Osteoblast (primary cell): ENCODE measurements at regions not wholly inside any gene's neighbourhood (a gene's known extent, or its start where the extent isn't known, plus 50 kb on each side); places are given as distances from the start of the nearest gene placed in this dataset.

Experiments
- DNase-seq: peaks from one replicate; pipeline ENCODE4 v3.0.0; 2011; ENCODE audit warnings: low spot score, mixed read lengths; ENCODE audit not compliant: insufficient read length; ENCODE audit errors: missing footprints
- H2AFZ ChIP-seq: 2 replicates; pipeline ENCODE4 v1.6.0; 2011; ENCODE audit warnings: mild to moderate bottlenecking, low read length
- H3K27ac ChIP-seq: 2 replicates; pipeline ENCODE4 v1.5.1; 2011; ENCODE audit warnings: mild to moderate bottlenecking, low read depth, low read length, moderate library complexity
- H3K27me3 ChIP-seq: 2 replicates; pipeline ENCODE4 v1.6.0; 2012; ENCODE audit warnings: mild to moderate bottlenecking, control low read depth, inconsistent platforms, low read length, moderate library complexity; ENCODE audit not compliant: insufficient read depth
- H3K36me3 ChIP-seq: 2 replicates; pipeline ENCODE4 v1.5.1; 2011; ENCODE audit warnings: mild to moderate bottlenecking, low read length, control low read depth, moderate library complexity; ENCODE audit not compliant: insufficient read depth
- H3K4me1 ChIP-seq: 2 replicates; pipeline ENCODE4 v1.5.1; 2011; ENCODE audit warnings: mild to moderate bottlenecking, low read length, control low read depth, moderate library complexity; ENCODE audit not compliant: insufficient read depth
- H3K4me2 ChIP-seq: 2 replicates; pipeline ENCODE4 v1.6.0; 2011; ENCODE audit warnings: mild to moderate bottlenecking, low read length; ENCODE audit not compliant: insufficient read depth
- H3K4me3 ChIP-seq: fragments of 200-600 bp; sonication (generic); 3 replicates; pipeline ENCODE4 v1.5.1; 2012; ENCODE audit warnings: mild to moderate bottlenecking, low read length, inconsistent platforms; ENCODE audit not compliant: insufficient read depth
- H3K79me2 ChIP-seq: 2 replicates; pipeline ENCODE4 v1.6.0; 2012; ENCODE audit warnings: mild to moderate bottlenecking, low read length, control low read depth, inconsistent platforms; ENCODE audit not compliant: insufficient read depth
- H3K9me3 ChIP-seq: 2 replicates; pipeline ENCODE4 v1.5.1; 2011; ENCODE audit warnings: low read depth, low read length, control low read depth
- H4K20me1 ChIP-seq: 2 replicates; pipeline ENCODE4 v1.6.0; 2012; ENCODE audit warnings: mild to moderate bottlenecking, low read length, control low read depth; ENCODE audit not compliant: insufficient read depth
- TF ChIP-seq, protein P1 (sequence below): IDR thresholded peaks from 2 replicates; pipeline ENCODE4 v1.5.1; 2011; ENCODE audit warnings: mild to moderate bottlenecking, low read depth, low read length, moderate library complexity; ENCODE audit errors: extremely low read depth

DNA sequence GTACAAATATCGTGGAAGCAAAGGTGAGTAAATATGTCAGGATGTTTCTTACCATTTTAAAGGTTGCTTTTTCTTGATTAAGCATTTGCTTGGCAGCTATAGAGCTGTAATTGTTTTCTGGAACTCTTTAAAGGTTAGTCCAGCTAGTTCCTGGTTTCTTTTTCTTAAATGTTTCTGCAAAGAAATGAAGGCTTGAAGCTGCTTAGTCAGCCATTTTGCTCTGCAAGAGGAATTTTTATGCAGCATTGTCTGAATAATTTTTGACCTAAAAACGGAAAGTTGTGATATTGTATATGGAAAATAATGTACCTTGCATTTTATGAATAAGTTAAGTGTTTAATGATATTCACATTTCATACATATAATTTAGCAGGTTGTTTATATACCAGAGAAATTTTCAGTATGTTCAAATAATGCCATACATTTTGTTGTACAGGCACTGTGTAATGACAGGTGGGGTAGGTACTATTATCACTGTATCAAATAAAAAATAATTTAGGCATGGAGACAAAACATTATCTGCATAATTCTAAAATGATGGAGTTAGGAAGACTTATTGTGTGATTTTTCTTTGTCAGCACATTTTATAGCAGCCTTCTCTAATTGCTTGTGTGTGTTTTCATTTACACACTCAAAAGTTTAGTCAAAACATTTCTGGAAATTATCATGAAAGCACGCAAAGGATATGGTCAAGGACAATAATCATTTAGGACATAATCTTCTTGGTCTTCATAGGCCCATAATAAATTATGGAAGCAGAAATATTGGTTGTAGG, 624.4 kb downstream of the NCAM2 start:
- H3K4me3 ChIP-seq, result no peak overlapping the region
- H2AFZ ChIP-seq, result no peak overlapping the region
- no peak for DNase-seq
- no peak overlapping the region for H3K27ac ChIP-seq
- H3K9me3 ChIP-seq, result no peaks in the 10 kb centered on the region
- no peaks in the 10 kb centered on the region for H3K79me2 ChIP-seq
- no peaks in the 10 kb centered on the region for H4K20me1 ChIP-seq
- H3K36me3 ChIP-seq, result no peaks in the 10 kb centered on the region
- H3K4me1 ChIP-seq, result no peaks in the 10 kb centered on the region
- no peak overlapping the region for H3K4me2 ChIP-seq
- TF ChIP-seq, protein P1, sequence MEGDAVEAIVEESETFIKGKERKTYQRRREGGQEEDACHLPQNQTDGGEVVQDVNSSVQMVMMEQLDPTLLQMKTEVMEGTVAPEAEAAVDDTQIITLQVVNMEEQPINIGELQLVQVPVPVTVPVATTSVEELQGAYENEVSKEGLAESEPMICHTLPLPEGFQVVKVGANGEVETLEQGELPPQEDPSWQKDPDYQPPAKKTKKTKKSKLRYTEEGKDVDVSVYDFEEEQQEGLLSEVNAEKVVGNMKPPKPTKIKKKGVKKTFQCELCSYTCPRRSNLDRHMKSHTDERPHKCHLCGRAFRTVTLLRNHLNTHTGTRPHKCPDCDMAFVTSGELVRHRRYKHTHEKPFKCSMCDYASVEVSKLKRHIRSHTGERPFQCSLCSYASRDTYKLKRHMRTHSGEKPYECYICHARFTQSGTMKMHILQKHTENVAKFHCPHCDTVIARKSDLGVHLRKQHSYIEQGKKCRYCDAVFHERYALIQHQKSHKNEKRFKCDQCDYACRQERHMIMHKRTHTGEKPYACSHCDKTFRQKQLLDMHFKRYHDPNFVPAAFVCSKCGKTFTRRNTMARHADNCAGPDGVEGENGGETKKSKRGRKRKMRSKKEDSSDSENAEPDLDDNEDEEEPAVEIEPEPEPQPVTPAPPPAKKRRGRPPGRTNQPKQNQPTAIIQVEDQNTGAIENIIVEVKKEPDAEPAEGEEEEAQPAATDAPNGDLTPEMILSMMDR, result no peak
- H3K27me3 ChIP-seq, result no peaks in the 10 kb centered on the region

DNA sequence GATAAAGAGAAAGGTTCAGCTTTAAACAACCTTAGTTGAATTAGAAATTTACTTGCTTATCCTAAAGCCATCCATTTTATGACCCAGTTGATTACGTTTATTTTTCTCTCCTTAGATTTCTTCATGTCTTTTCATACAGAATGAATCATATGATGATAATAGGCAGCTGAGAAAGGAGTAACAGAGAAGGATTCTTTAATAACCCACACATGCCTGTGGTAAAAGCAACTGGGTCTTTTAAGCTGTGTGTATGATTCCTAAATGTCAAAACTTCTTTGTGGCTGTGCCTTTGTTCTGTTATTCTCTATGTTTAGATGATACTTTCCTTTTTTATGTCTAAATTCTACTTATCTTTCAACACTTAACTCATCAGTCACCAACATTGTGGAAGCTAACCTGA, 626.5 kb downstream of the NCAM2 start:
- H3K9me3 ChIP-seq, result no peaks in the 10 kb centered on the region
- DNase-seq, result no peak
- no peak overlapping the region for H3K27ac ChIP-seq
- H3K4me3 ChIP-seq, result no peak overlapping the region
- no peak overlapping the region for H3K4me2 ChIP-seq
- no peaks in the 10 kb centered on the region for H3K27me3 ChIP-seq
- no peak overlapping the region for H2AFZ ChIP-seq
- no peaks in the 10 kb centered on the region for H3K79me2 ChIP-seq
- no peaks in the 10 kb centered on the region for H3K36me3 ChIP-seq
- no peaks in the 10 kb centered on the region for H3K4me1 ChIP-seq
- TF ChIP-seq, protein P1, result no peak
- H4K20me1 ChIP-seq, result no peaks in the 10 kb centered on the region

DNA sequence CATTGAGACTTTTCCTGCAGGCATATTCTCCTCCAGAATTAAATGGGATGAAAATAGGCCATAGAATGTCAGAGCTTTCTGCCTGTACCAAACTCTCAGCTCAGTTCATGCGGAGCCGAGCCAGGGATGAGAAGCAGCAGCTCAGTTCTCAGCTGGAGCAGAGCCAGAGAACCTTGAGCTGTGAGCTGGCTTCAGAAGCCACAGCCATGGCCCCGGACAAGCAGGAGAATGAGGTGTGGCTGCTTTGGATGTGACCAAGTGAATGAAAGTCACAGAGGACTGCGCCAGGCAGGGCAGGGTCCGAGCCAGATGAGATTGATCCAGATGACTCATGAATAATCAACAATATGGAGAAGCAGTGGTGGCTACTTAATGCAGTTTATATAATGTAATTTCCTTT, 633.8 kb downstream of the NCAM2 start:
- H3K9me3 ChIP-seq, result no peaks in the 10 kb centered on the region
- no peak for DNase-seq
- no peaks in the 10 kb centered on the region for H3K79me2 ChIP-seq
- no peaks in the 10 kb centered on the region for H4K20me1 ChIP-seq
- H3K4me3 ChIP-seq, result no peak overlapping the region
- H3K4me2 ChIP-seq, result no peak overlapping the region
- TF ChIP-seq, protein P1, result no peak
- no peak overlapping the region for H3K27ac ChIP-seq
- H3K27me3 ChIP-seq, result no peaks in the 10 kb centered on the region
- no peaks in the 10 kb centered on the region for H3K4me1 ChIP-seq
- no peaks in the 10 kb centered on the region for H3K36me3 ChIP-seq
- no peak overlapping the region for H2AFZ ChIP-seq

DNA sequence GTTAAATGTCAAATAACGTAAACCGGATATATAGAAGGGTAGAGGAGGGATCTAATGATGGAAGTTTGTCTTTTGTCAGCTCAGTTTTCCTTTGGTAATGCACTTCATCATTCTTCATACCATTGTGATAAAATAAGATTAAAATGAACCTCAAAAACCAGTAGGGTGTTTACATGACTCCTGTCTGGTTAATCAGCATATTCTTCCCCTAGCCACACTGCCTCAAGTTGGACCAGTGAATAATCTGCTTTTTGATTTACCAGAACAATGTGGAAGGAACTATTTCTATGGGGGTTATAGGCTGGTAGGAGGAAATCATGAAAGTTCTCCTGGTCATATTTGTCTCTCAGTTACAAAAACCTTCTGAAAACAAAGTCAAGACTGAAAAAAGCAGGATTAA, 634.7 kb downstream of the NCAM2 start:
- Histone ChIP-seq H3K4me3 (no peak overlapping the region), H2AFZ (no peak overlapping the region)
- DNase-seq, result no peak

More for the DNA sequence above, 634.7 kb downstream of the NCAM2 start:
- no peaks in the 10 kb centered on the region for H4K20me1 ChIP-seq
- H3K4me2 ChIP-seq, result no peak overlapping the region
- TF ChIP-seq, protein P1, result no peak
- no peaks in the 10 kb centered on the region for H3K9me3 ChIP-seq
- no peaks in the 10 kb centered on the region for H3K27me3 ChIP-seq
- no peak overlapping the region for H3K27ac ChIP-seq
- no peaks in the 10 kb centered on the region for H3K4me1 ChIP-seq
- no peaks in the 10 kb centered on the region for H3K79me2 ChIP-seq
- no peaks in the 10 kb centered on the region for H3K36me3 ChIP-seq
